Trophoblast cell (in vitro differentiated cells and primary cell): ENCODE measurements at regions not wholly inside any gene's neighbourhood (a gene's known extent, or its start where the extent isn't known, plus 50 kb on each side); places are given as distances from the start of the nearest gene placed in this dataset.

Experiments
- DNase-seq, 2 donors: peaks; one replicate each; pipeline ENCODE4 v3.0.0-alpha.2; 2016
- H2AFZ ChIP-seq: 2 replicates; pipeline ENCODE4 v1.6.1; 2013; ENCODE audit warnings: low read length, moderate library complexity, mild to moderate bottlenecking; ENCODE audit not compliant: insufficient read depth, poor library complexity
- H2AK5ac ChIP-seq: 2 replicates; pipeline ENCODE4 v1.6.1; 2013; ENCODE audit warnings: mild to moderate bottlenecking, low read length
- H2BK120ac ChIP-seq: 2 replicates; pipeline ENCODE4 v1.6.1; 2013; ENCODE audit warnings: low read length, mild to moderate bottlenecking, moderate library complexity; ENCODE audit not compliant: insufficient read depth, poor library complexity
- H2BK12ac ChIP-seq: 2 replicates; pipeline ENCODE4 v1.6.1; 2013; ENCODE audit warnings: mild to moderate bottlenecking, low read length, moderate library complexity
- H2BK5ac ChIP-seq: 2 replicates; pipeline ENCODE4 v1.6.1; 2013; ENCODE audit warnings: low read length, low read depth, moderate library complexity, mild to moderate bottlenecking; ENCODE audit not compliant: poor library complexity
- H3K14ac ChIP-seq: 2 replicates; pipeline ENCODE4 v1.6.1; 2013; ENCODE audit warnings: mild to moderate bottlenecking, low read length
- H3K18ac ChIP-seq: 2 replicates; pipeline ENCODE4 v1.6.1; 2013; ENCODE audit warnings: mild to moderate bottlenecking, low read length
- H3K23ac ChIP-seq: 2 replicates; pipeline ENCODE4 v1.6.1; 2013; ENCODE audit warnings: low read length
- H3K27ac ChIP-seq: 2 replicates; pipeline ENCODE4 v1.5.1; 2013; ENCODE audit warnings: low read depth, mild to moderate bottlenecking, inconsistent platforms, low read length, moderate library complexity
- H3K27me3 ChIP-seq: 2 replicates; pipeline ENCODE4 v1.6.1; 2013; ENCODE audit warnings: inconsistent platforms, mild to moderate bottlenecking, low read length, moderate library complexity; ENCODE audit not compliant: insufficient read depth
- H3K36me3 ChIP-seq, 2 experiments: 1 replicate in 1 of 2; 2 replicates in 1 of 2; pipeline ENCODE4 v1.6.1; 2013; ENCODE audit warnings: low read length in 2 of 2, mild to moderate bottlenecking in 2 of 2, moderate library complexity in 1 of 2; ENCODE audit not compliant: insufficient read depth in 2 of 2, control insufficient read depth in 1 of 2
- H3K4ac ChIP-seq: 2 replicates; pipeline ENCODE4 v1.6.1; 2013; ENCODE audit warnings: low read depth, mild to moderate bottlenecking, low read length, moderate library complexity
- H3K4me1 ChIP-seq, 2 experiments: 1 replicate in 1 of 2; 2 replicates in 1 of 2; pipeline ENCODE4 v1.6.1; 2013; ENCODE audit warnings: low read length in 2 of 2, mild to moderate bottlenecking in 2 of 2, moderate library complexity in 1 of 2; ENCODE audit not compliant: insufficient read depth in 2 of 2, control insufficient read depth in 1 of 2
- H3K4me2 ChIP-seq: 2 replicates; pipeline ENCODE4 v1.6.1; 2013; ENCODE audit warnings: inconsistent platforms, mild to moderate bottlenecking, low read length, moderate library complexity
- H3K4me3 ChIP-seq: 2 replicates; pipeline ENCODE4 v1.5.1; 2013; ENCODE audit warnings: mild to moderate bottlenecking, low read depth, low read length, inconsistent platforms
- H3K79me1 ChIP-seq: one replicate; pipeline ENCODE4 v1.6.1; 2013; ENCODE audit warnings: low read length
- H3K79me2 ChIP-seq: 2 replicates; pipeline ENCODE4 v1.6.1; 2013; ENCODE audit warnings: low read length, mild to moderate bottlenecking; ENCODE audit not compliant: control insufficient read depth, insufficient read depth, poor library complexity
- H3K9ac ChIP-seq: 2 replicates; pipeline ENCODE4 v1.6.1; 2013; ENCODE audit warnings: mild to moderate bottlenecking, low read length
- H3K9me3 ChIP-seq: 2 replicates; pipeline ENCODE4 v1.6.1; 2013; ENCODE audit warnings: low read depth, mild to moderate bottlenecking, control low read depth, inconsistent platforms, low read length; ENCODE audit not compliant: insufficient read depth
- H4K12ac ChIP-seq: 2 replicates; pipeline ENCODE4 v1.6.1; 2013; ENCODE audit warnings: low read depth, mild to moderate bottlenecking, low read length, moderate library complexity
- H4K8ac ChIP-seq: 2 replicates; pipeline ENCODE4 v1.6.1; 2013; ENCODE audit warnings: low read depth, mild to moderate bottlenecking, low read length, moderate library complexity
- H4K91ac ChIP-seq: one replicate; pipeline ENCODE4 v1.6.1; 2013; ENCODE audit warnings: low read depth, mild to moderate bottlenecking, low read length, moderate library complexity
- WGBS: extraction: QIAGEN DNeasy Blood & Tissue Kit; methylation state at CpG from one replicate; pipeline ENCODE4 v1.1.7; 2013; ENCODE audit warnings: missing lambda C conversion rate; ENCODE audit not compliant: insufficient read length, insufficient coverage; ENCODE audit errors: extremely low coverage; 5-methylcytosine and 5-hydroxymethylcytosine counted together

DNA sequence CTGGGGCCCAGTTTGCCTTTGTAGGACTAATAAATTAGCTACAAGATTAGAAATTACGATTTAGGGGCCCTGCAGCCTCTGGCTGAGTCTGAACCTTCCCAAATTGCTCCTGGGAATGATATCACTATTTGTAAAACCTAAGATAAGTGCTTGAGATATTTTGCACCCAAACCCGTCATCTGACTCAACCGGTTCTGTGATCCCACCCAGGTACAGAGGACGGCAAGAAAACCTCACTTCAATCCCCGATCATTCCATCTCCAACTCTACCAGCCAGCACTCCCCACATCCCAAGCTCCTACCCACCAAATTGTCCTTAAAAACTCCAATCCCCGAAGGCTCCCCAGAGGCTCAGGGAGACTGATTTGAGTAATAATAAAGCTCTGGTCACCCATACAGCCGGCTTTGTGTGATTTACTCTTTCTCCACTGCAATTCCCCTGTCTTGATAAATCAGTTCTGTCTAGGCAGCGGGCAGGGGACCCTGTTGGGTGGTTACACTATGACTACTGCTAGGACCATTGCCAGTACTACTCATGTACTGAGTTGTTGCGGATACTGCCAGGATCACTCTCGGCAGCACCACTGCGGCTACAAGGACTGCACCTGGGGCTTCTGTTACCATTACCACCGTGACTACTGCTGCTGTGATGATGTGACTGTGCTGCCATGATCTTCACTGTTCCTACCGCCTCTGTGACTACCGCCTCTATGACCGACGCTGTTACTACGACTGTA lies 73.1 kb downstream of the IRF8 start:
- H3K4me3 ChIP-seq = no peak overlapping the region
- no CpG with 5 or more reads among the region's 17 CpGs for WGBS

DNA sequence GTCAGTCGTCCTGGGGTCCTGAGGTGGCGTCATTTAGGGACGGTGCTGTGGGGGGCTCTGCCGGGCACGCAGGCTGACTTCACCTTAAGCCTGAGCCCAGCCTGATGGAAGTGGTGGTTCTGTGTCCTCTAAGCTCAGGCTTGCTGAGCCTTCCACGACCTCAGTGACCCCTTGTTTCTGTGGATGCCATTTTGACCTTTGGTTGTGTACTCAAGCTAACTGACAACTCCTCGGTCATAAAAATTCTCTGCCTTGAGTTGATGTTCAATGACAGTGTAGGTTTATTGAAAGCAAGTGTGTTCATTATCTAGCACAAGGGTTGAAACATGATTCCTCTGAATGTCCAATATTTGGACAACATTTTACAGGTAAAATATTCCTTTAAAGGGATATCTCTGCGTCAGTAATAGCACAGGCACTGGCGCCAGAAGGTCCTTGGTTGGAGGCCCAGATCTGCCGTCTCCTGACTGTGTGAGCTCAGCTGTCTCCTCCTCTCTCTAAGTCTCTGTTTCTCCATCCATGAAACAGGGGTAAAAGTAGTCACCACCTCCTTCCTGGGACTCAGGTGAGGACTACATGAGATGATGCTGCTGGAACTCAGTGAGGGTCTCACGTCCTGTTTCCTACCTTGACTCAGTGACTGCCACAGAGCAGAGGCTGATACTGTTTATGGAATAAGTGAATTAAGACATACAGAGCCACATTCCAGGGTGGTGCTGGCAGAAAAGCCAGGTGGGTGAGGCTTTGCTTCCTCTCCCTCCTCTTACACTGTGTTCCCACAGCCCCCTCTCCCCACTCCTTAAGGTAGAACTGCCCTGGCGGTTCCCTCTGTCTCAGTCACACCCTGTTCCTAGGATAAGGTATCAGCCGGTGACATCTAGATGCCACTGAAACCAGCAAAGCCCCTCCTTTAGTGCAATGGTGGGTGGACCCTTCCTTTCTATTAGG lies 75.7 kb downstream of the IRF8 start:
- Histone ChIP-seq H3K18ac (no peak overlapping the region), H3K79me1 (peaks cover 15% of the 10 kb centered on the region), H2AFZ (no peak overlapping the region)

More for the DNA sequence above, 73.1 kb downstream of the IRF8 start:
- Histone ChIP-seq H3K4me1 (peaks cover 21 to 34% of the 10 kb centered on the region in 2 experiments), H2AK5ac (peak overlapping the region; percentile 6), H3K9ac (no peak overlapping the region), H3K4me2 (no peak overlapping the region), H3K36me3 (no peaks in the 10 kb centered on the region), H4K8ac (no peak overlapping the region), H2BK5ac (peak overlapping the region; percentile 62), H3K27ac (peak overlapping the region; percentile 80), H4K12ac (no peak overlapping the region), H3K4ac (no peak overlapping the region), H2BK12ac (peak overlapping the region; percentile 0), H3K9me3 (peaks cover 3% of the 10 kb centered on the region), H3K14ac (peak overlapping the region; percentile 0), H3K79me1 (peaks cover 22% of the 10 kb centered on the region), H3K23ac (no peak overlapping the region), H2AFZ (no peak overlapping the region), H4K91ac (peak overlapping the region; percentile 21), H3K18ac (no peak overlapping the region), H3K79me2 (peaks cover 4% of the 10 kb centered on the region), H2BK120ac (peak overlapping the region; percentile 7), H3K27me3 (no peaks in the 10 kb centered on the region)
- DNase-seq = peak in 1 of 2 donors; percentile 75

DNA sequence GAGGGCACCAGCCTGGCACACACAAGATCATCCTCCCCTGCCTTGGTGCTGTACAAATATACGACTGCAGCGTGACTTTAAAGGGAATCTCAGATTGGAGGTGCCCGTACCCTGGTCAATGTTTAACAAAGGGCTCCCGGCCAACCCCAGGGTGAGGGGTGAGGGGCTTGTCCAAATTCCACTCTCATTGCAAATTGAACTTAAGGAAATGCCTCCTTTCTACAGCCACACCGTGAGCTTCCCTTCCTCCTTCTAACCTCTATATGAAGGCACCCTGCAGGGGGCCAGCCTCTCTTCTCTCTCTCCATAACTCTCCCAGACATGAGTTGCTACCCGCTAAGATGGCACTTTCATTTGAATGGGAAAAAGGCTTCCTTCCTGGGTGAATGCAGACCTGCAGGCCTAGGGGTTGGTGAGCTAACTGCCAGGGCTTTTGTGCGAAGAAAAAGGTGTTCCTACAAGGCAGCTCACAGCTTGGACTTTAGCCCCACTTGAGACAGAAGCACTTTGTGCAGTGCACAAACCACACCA lies 76.6 kb downstream of the IRF8 start:
- H3K23ac ChIP-seq = no peak overlapping the region
- H3K9me3 ChIP-seq = peaks cover 3% of the 10 kb centered on the region
- no peaks in the 10 kb centered on the region for H3K27me3 ChIP-seq
- no peak overlapping the region for H3K4me3 ChIP-seq
- H3K4me1 ChIP-seq = peaks cover 6 to 12% of the 10 kb centered on the region in 2 experiments
- H2BK5ac ChIP-seq = no peak overlapping the region
- no peak overlapping the region for H3K4ac ChIP-seq
- no peak overlapping the region for H3K9ac ChIP-seq
- no peak for DNase-seq
- peaks cover 8% of the 10 kb centered on the region for H3K79me1 ChIP-seq
- H4K8ac ChIP-seq = no peak overlapping the region
- H3K4me2 ChIP-seq = no peak overlapping the region
- no peaks in the 10 kb centered on the region for H3K36me3 ChIP-seq
- WGBS = no CpG with 5 or more reads among the region's 7 CpGs
- H2BK120ac ChIP-seq = no peak overlapping the region
- H3K79me2 ChIP-seq = no peaks in the 10 kb centered on the region
- no peak overlapping the region for H4K12ac ChIP-seq
- no peak overlapping the region for H2AK5ac ChIP-seq
- H3K27ac ChIP-seq = no peak overlapping the region
- H2BK12ac ChIP-seq = no peak overlapping the region
- H3K14ac ChIP-seq = no peak overlapping the region
- H2AFZ ChIP-seq = no peak overlapping the region
- no peak overlapping the region for H4K91ac ChIP-seq
- no peak overlapping the region for H3K18ac ChIP-seq

More for the DNA sequence above, 75.7 kb downstream of the IRF8 start:
- WGBS = no CpG with 5 or more reads among the region's 13 CpGs
- H3K9me3 ChIP-seq = peaks cover 3% of the 10 kb centered on the region
- no peak overlapping the region for H3K4ac ChIP-seq
- no peak overlapping the region for H3K4me2 ChIP-seq
- no peak overlapping the region for H2BK120ac ChIP-seq
- H2BK5ac ChIP-seq = no peak overlapping the region
- no peak overlapping the region for H3K4me3 ChIP-seq
- H3K9ac ChIP-seq = no peak overlapping the region
- H3K23ac ChIP-seq = no peak overlapping the region
- H3K4me1 ChIP-seq = peaks cover 14 to 20% of the 10 kb centered on the region in 2 experiments
- no peak overlapping the region for H2AK5ac ChIP-seq
- H4K8ac ChIP-seq = no peak overlapping the region
- peak overlapping the region; percentile 6 for H2BK12ac ChIP-seq
- H3K36me3 ChIP-seq = no peaks in the 10 kb centered on the region
- no peak overlapping the region for H3K27ac ChIP-seq
- H3K27me3 ChIP-seq = no peaks in the 10 kb centered on the region
- H3K14ac ChIP-seq = no peak overlapping the region
- no peak for DNase-seq
- H4K91ac ChIP-seq = peak overlapping the region; percentile 54
- H4K12ac ChIP-seq = no peak overlapping the region
- H3K79me2 ChIP-seq = peaks cover 4% of the 10 kb centered on the region

DNA sequence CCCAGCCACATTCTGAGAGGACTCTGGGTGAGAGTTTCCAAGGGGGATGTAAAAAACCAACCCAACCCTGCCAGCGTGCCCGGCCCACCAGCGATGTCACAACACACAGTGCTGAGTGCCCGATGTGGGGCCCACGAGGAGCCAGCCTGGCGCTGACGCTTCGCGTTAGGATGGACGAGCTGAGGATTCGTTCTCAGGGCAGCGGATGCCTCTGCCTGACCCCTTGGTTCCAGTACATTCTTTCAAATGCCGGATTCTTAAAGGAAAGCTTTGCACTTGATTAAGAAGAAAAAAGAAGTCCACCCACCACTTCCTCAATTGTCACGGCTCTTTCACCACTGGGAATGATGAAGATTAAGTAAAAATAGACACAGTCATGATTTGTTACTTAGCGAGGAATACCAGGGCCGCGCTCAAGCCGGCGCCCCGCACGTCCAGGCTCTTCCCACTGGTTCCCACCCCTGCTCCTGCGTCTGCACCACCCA lies 79.4 kb downstream of the IRF8 start:
- no peaks in the 10 kb centered on the region for H3K79me2 ChIP-seq
- no peak overlapping the region for H3K18ac ChIP-seq
- no peak overlapping the region for H2BK120ac ChIP-seq
- no peak overlapping the region for H2BK5ac ChIP-seq
- no peaks in the 10 kb centered on the region for H3K9me3 ChIP-seq
- H3K27me3 ChIP-seq = no peaks in the 10 kb centered on the region
- H3K27ac ChIP-seq = no peak overlapping the region
- H3K23ac ChIP-seq = no peak overlapping the region
- no peak overlapping the region for H4K91ac ChIP-seq
- H3K14ac ChIP-seq = no peak overlapping the region
- H3K9ac ChIP-seq = no peak overlapping the region
- peaks cover 0 to 2% of the 10 kb centered on the region in 2 experiments for H3K4me1 ChIP-seq
- H3K4me3 ChIP-seq = no peak overlapping the region
- H4K8ac ChIP-seq = no peak overlapping the region
- no peak overlapping the region for H4K12ac ChIP-seq
- H3K4me2 ChIP-seq = no peak overlapping the region
- WGBS = no CpG with 5 or more reads among the region's 22 CpGs
- peak in 1 of 2 donors; percentile 21 for DNase-seq
- H3K79me1 ChIP-seq = peaks cover 4% of the 10 kb centered on the region
- no peak overlapping the region for H3K4ac ChIP-seq
- peak overlapping the region; percentile 30 for H2AK5ac ChIP-seq
- peak overlapping the region; percentile 6 for H2BK12ac ChIP-seq
- H2AFZ ChIP-seq = no peak overlapping the region
- no peaks in the 10 kb centered on the region for H3K36me3 ChIP-seq
